PFSK-1 (cell line): ENCODE measurements at regions not wholly inside any gene's neighbourhood (a gene's known extent, or its start where the extent isn't known, plus 50 kb on each side); places are given as distances from the start of the nearest gene placed in this dataset.

Experiments
- POLR2AphosphoS5 ChIP-seq: IDR thresholded peaks from 2 replicates; pipeline ENCODE4 v1.6.1; 2012; ENCODE audit warnings: low read depth, mild to moderate bottlenecking, control low read depth, low read length, moderate library complexity
- TF ChIP-seq, protein P1 (sequence below), 2 experiments: IDR thresholded peaks; 2 replicates each; pipeline versions ENCODE4 v1.6.1 to v1.8.0; 2011 to 2012; ENCODE audit warnings: low read depth in 2 of 2, low read length in 2 of 2, control low read depth in 1 of 2, inconsistent platforms in 1 of 2, mild to moderate bottlenecking in 1 of 2, moderate library complexity in 1 of 2; ENCODE audit not compliant: insufficient read depth in 1 of 2

DNA sequence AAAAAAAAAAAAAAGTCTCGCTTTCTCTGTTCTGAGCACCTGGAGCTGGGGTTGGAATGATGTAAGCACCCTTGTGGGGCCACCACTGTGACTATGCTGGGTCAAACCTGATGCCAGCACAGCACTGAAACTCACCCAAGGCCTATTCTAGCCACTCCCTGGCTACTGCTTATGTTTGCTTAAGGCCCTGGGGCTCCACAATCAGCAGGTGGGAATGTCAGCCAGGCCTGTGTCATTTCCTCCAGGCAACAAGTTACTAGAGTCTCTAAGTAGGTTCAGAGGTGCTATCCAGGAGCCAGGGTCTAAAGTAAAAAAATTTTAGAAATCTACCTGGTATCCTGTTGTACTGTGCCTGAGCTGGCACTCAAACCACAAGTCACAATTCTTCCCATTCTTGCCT is 1306.8 kb downstream of the STIM2 start:
- TF ChIP-seq, protein P1, sequence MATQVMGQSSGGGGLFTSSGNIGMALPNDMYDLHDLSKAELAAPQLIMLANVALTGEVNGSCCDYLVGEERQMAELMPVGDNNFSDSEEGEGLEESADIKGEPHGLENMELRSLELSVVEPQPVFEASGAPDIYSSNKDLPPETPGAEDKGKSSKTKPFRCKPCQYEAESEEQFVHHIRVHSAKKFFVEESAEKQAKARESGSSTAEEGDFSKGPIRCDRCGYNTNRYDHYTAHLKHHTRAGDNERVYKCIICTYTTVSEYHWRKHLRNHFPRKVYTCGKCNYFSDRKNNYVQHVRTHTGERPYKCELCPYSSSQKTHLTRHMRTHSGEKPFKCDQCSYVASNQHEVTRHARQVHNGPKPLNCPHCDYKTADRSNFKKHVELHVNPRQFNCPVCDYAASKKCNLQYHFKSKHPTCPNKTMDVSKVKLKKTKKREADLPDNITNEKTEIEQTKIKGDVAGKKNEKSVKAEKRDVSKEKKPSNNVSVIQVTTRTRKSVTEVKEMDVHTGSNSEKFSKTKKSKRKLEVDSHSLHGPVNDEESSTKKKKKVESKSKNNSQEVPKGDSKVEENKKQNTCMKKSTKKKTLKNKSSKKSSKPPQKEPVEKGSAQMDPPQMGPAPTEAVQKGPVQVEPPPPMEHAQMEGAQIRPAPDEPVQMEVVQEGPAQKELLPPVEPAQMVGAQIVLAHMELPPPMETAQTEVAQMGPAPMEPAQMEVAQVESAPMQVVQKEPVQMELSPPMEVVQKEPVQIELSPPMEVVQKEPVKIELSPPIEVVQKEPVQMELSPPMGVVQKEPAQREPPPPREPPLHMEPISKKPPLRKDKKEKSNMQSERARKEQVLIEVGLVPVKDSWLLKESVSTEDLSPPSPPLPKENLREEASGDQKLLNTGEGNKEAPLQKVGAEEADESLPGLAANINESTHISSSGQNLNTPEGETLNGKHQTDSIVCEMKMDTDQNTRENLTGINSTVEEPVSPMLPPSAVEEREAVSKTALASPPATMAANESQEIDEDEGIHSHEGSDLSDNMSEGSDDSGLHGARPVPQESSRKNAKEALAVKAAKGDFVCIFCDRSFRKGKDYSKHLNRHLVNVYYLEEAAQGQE (IDR thresholded peaks at IDR 0.05; ENCODE audit: insufficient read depth in 1 of 2, low read depth in 2 of 2, low read length in 2 of 2), result no peak
- no peak for TF ChIP-seq POLR2AphosphoS5
